MCF 10A (cell line): ENCODE measurements at regions not wholly inside any gene's neighbourhood (a gene's known extent, or its start where the extent isn't known, plus 50 kb on each side); places are given as distances from the start of the nearest gene placed in this dataset.

Experiments used
- BruUV-seq: library from RNA; stranded (reverse); fragments of 400-500 nt; replicated peaks from 2 replicates; lab custom pipeline; 2021; lab: Mats Ljungman, UMichigan
- CTCF ChIA-PET: fragments of 300-600 bp; sonication (Branson Sonifier 250); formaldehyde crosslinking; extraction: SDS; loops from one replicate; lab custom pipeline; 2021; ENCODE audit warnings: antibody characterized with exemption, inconsistent platforms; lab: Yijun Ruan, JAX
- POLR2A ChIA-PET: fragments of 300-600, 350-650 bp; sonication (Branson Sonifier 250); formaldehyde crosslinking; extraction: SDS; loops from one replicate; lab custom pipeline; 2020; ENCODE audit warnings: antibody characterized with exemption, inconsistent platforms; lab: Yijun Ruan, JAX
- DNase-seq: peaks from one replicate; pipeline ENCODE4 v3.0.0-alpha.2; 2018; ENCODE audit not compliant: unreplicated experiment
- H3K27ac Mint-ChIP-seq: one replicate; pipeline ENCODE4 v1.8.0; 2022; ENCODE audit warnings: mild to moderate bottlenecking, low read depth, mixed read lengths; ENCODE audit not compliant: unreplicated experiment
- H3K27me3 Mint-ChIP-seq: one replicate; pipeline ENCODE4 v1.8.0; 2022; ENCODE audit warnings: mixed read lengths; ENCODE audit not compliant: insufficient read depth, unreplicated experiment
- H3K36me3 Mint-ChIP-seq: one replicate; pipeline ENCODE4 v1.8.0; 2022; ENCODE audit warnings: mild to moderate bottlenecking, moderate library complexity, mixed read lengths; ENCODE audit not compliant: insufficient read depth, unreplicated experiment
- H3K4me1 Mint-ChIP-seq: one replicate; pipeline ENCODE4 v1.8.0; 2022; ENCODE audit warnings: mixed read lengths; ENCODE audit not compliant: insufficient read depth, unreplicated experiment
- H3K4me3 Mint-ChIP-seq: one replicate; pipeline ENCODE4 v1.8.0; 2022; ENCODE audit warnings: mild to moderate bottlenecking, moderate library complexity, mixed read lengths; ENCODE audit not compliant: unreplicated experiment
- H3K9me3 Mint-ChIP-seq: one replicate; pipeline ENCODE4 v1.8.0; 2022; ENCODE audit warnings: mixed read lengths; ENCODE audit not compliant: unreplicated experiment
- intact Hi-C: fragments of 100-400 bp; cut with micrococcal nuclease; formaldehyde crosslinking; loops from 2 replicates; pipeline ENCODE4 v1.14.1; 2022
- TF ChIP-seq, protein P1 (sequence below): fragments of 200-600 bp; IDR thresholded peaks from one replicate; pipeline ENCODE4 v1.8.0; 2022; ENCODE audit warnings: antibody characterized with exemption, mild to moderate bottlenecking; ENCODE audit not compliant: unreplicated experiment

DNA sequence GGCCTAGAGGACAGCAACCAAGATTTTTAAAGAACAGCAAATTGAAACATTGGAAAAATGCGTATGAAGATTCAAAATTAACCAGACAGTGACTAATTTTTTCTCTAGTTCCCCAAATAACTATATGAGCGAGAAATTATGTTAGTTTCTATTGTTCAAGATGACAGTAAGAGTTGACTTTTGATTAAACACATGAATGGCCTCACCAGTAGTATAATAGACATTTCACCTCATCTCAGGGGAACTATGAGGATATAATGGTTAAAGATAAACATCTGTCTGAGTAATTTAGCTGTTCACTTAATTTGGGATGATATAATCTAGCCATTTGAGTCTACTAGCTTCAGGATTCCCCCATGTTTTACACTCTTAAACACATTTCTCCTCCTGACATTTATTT lies 380.9 kb upstream of the NWD2 start:
- POLR2A ChIA-PET = no interaction called here
- Mint-ChIP-seq H3K27me3 (no peaks in the 10 kb centered on the region), H3K4me1 (no peaks in the 10 kb centered on the region), H3K4me3 (no peak overlapping the region), H3K9me3 (no peaks in the 10 kb centered on the region), H3K36me3 (no peaks in the 10 kb centered on the region), H3K27ac (no peak overlapping the region)
- no peak for DNase-seq
- BruUV-seq = no TSS peak
- TF ChIP-seq, protein P1, sequence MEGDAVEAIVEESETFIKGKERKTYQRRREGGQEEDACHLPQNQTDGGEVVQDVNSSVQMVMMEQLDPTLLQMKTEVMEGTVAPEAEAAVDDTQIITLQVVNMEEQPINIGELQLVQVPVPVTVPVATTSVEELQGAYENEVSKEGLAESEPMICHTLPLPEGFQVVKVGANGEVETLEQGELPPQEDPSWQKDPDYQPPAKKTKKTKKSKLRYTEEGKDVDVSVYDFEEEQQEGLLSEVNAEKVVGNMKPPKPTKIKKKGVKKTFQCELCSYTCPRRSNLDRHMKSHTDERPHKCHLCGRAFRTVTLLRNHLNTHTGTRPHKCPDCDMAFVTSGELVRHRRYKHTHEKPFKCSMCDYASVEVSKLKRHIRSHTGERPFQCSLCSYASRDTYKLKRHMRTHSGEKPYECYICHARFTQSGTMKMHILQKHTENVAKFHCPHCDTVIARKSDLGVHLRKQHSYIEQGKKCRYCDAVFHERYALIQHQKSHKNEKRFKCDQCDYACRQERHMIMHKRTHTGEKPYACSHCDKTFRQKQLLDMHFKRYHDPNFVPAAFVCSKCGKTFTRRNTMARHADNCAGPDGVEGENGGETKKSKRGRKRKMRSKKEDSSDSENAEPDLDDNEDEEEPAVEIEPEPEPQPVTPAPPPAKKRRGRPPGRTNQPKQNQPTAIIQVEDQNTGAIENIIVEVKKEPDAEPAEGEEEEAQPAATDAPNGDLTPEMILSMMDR = no peak
- intact Hi-C loops = no loop called here
- CTCF ChIA-PET = no interaction called here

DNA sequence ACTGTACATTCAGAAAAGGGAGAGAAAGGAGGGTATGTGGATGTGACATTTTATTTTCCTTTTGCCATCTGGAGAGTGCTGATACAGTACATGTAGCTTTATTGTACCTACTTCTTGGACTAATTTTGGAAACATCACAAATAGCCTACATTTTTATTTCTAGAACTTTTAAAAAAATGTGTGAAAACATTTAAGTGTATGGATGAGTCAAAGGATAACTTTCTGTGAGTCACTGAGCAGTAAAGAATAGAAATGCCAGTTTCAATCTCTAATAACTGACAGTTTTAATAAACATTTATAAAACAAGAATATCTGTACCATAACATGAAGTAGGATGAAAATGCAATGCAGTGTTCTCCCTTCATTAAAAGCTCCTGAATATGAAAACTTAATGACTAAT lies 374.4 kb upstream of the NWD2 start:
- Mint-ChIP-seq H3K4me1 (peaks cover 6% of the 10 kb centered on the region), H3K9me3 (no peaks in the 10 kb centered on the region), H3K27me3 (no peaks in the 10 kb centered on the region), H3K27ac (no peak overlapping the region), H3K36me3 (no peaks in the 10 kb centered on the region), H3K4me3 (no peak overlapping the region)
- no TSS peak for BruUV-seq
- TF ChIP-seq, protein P1 = no peak
- DNase-seq = no peak
- CTCF ChIA-PET = no interaction called here
- POLR2A ChIA-PET = no interaction called here
- intact Hi-C loops = no loop called here

DNA sequence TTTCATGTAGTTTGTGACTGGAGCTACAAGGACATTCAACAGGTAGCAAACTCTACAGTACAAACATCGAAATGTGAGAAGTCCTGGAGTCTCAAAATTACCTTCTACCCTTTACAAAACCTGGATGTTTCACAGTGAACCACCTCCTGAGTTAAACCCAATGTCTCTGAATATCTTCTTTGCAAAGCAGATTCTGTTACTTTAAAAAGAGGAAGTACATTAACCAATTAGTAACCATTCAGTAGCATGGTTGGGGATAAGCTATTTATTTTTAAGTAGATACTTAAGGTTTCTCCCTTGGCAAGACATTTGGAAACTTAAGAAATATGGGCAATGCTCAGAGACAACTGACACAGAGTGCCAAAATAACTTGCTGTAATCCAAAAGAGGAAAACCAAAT lies 371.9 kb upstream of the NWD2 start:
- CTCF ChIA-PET = no interaction called here
- BruUV-seq = no TSS peak
- no peaks in the 10 kb centered on the region for H3K9me3 Mint-ChIP-seq
- no peak overlapping the region for H3K4me3 Mint-ChIP-seq
- H3K27ac Mint-ChIP-seq = no peak overlapping the region
- DNase-seq = no peak
- H3K4me1 Mint-ChIP-seq = peaks cover 6% of the 10 kb centered on the region
- TF ChIP-seq, protein P1 = no peak
- intact Hi-C loops = no loop called here
- H3K36me3 Mint-ChIP-seq = no peaks in the 10 kb centered on the region
- H3K27me3 Mint-ChIP-seq = no peaks in the 10 kb centered on the region
- POLR2A ChIA-PET = no interaction called here

DNA sequence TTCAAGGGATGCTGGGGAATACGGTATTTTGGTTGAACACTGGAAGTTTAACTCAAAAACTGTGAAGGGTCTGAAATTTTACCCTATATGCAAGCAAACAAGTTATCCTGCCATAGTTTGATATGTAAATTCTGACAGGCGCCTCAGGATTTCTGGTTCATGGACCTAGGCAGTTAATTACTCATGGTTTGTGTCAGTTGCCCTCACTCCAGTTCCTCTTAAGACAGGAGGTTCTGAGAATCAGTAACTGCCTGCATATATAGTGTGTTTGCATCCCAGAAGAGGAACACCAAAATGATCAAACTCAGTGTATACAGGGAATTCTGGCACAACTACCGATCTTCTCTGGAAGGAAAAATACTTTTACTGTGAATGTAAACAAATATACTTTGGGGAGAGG lies 360.4 kb upstream of the NWD2 start:
- H3K4me1 Mint-ChIP-seq = no peaks in the 10 kb centered on the region
- peaks cover 33% of the 10 kb centered on the region for H3K9me3 Mint-ChIP-seq
- TF ChIP-seq, protein P1 = no peak
- DNase-seq = no peak
- H3K36me3 Mint-ChIP-seq = no peaks in the 10 kb centered on the region
- no TSS peak for BruUV-seq
- H3K4me3 Mint-ChIP-seq = no peak overlapping the region
- H3K27ac Mint-ChIP-seq = no peak overlapping the region
- intact Hi-C loops = no loop called here
- ChIA-PET CTCF (interaction anchor here (1.0 kb wide), 1 partner anchor 38 kb away, joined by 3 read pairs; no protein-coding TSS in a partner anchor), POLR2A (no interaction called here)
- no peaks in the 10 kb centered on the region for H3K27me3 Mint-ChIP-seq
